IMR-90 (cell line): ENCODE measurements at regions not wholly inside any gene's neighbourhood (a gene's known extent, or its start where the extent isn't known, plus 50 kb on each side); places are given as distances from the start of the nearest gene placed in this dataset.

Experiments
- ATAC-seq: fragments of 200-7000 bp; cut with Tn5 transposase; 2 replicates; pipeline ENCODE4 v1.9.1; 2020; ENCODE audit warnings: low read depth, mild to moderate bottlenecking, moderate library complexity
- BruUV-seq: library from RNA; stranded (reverse); fragments of 400-500 nt; replicated peaks from 2 replicates; lab custom pipeline; 2021; lab: Mats Ljungman, UMichigan
- CTCF ChIA-PET: fragments of 300-600 bp; formaldehyde crosslinking; extraction: SDS; loops from one replicate; lab custom pipeline; 2021; ENCODE audit warnings: antibody characterized with exemption; lab: Yijun Ruan, JAX
- POLR2A ChIA-PET: fragments of 300-600 bp; sonication (Branson Sonifier 250); formaldehyde crosslinking; loops from one replicate; lab custom pipeline; 2022; ENCODE audit warnings: antibody characterized with exemption; ENCODE audit not compliant: unreplicated experiment; lab: Charles Lee
- DNase-seq: peaks from one replicate; pipeline ENCODE4 v3.0.0; 2013
- H2AFZ ChIP-seq: replicated peaks from 2 replicates; pipeline ENCODE3; 2013; ENCODE audit warnings: low read length, mild to moderate bottlenecking; ENCODE audit not compliant: poor library complexity
- H2AK5ac ChIP-seq: 2 replicates; pipeline ENCODE4 v1.6.1; 2013; ENCODE audit warnings: low read depth, low read length, inconsistent platforms
- H2AK9ac ChIP-seq: replicated peaks from 2 replicates; pipeline ENCODE3; 2013; ENCODE audit warnings: mild to moderate bottlenecking, low read depth, low read length, moderate library complexity; ENCODE audit not compliant: poor library complexity
- H2BK120ac ChIP-seq: 2 replicates; pipeline ENCODE4 v1.6.1; 2013; ENCODE audit warnings: low read depth, low read length, inconsistent platforms
- H2BK15ac ChIP-seq: 3 replicates; pipeline ENCODE4 v1.6.1; 2013; ENCODE audit warnings: low read depth, low read length, inconsistent platforms
- H2BK20ac ChIP-seq: 2 replicates; pipeline ENCODE4 v1.6.1; 2013; ENCODE audit warnings: low read depth, mild to moderate bottlenecking, inconsistent platforms, low read length, moderate library complexity
- H2BK5ac ChIP-seq: 2 replicates; pipeline ENCODE4 v1.6.1; 2013; ENCODE audit warnings: mild to moderate bottlenecking, low read depth, low read length, inconsistent platforms; ENCODE audit not compliant: poor library complexity, severe bottlenecking
- H3K14ac ChIP-seq: replicated peaks from 2 replicates; pipeline ENCODE4 v1.6.1; 2013; ENCODE audit warnings: low read depth, low read length, inconsistent platforms
- H3K18ac ChIP-seq: 2 replicates; pipeline ENCODE4 v1.6.1; 2013; ENCODE audit warnings: low read depth, low read length, control low read depth
- H3K23ac ChIP-seq: 2 replicates; pipeline ENCODE4 v1.6.1; 2013; ENCODE audit warnings: low read depth, low read length, inconsistent platforms
- H3K27ac ChIP-seq: 2 replicates; pipeline ENCODE4 v1.5.1; 2013; ENCODE audit warnings: mild to moderate bottlenecking, control low read depth, low read length; ENCODE audit not compliant: insufficient read depth
- H3K27me3 ChIP-seq: 2 replicates; pipeline ENCODE4 v1.6.1; 2013; ENCODE audit warnings: low read length; ENCODE audit not compliant: control insufficient read depth, insufficient read depth
- H3K36me3 ChIP-seq: 2 replicates; pipeline ENCODE4 v1.6.1; 2013; ENCODE audit warnings: low read length, mixed read lengths; ENCODE audit not compliant: control insufficient read depth, insufficient read depth
- H3K4ac ChIP-seq: 2 replicates; pipeline ENCODE4 v1.6.1; 2013; ENCODE audit warnings: low read depth, low read length, inconsistent platforms
- H3K4me1 ChIP-seq: 2 replicates; pipeline ENCODE4 v1.6.1; 2013; ENCODE audit warnings: low read length, mixed read lengths; ENCODE audit not compliant: control insufficient read depth, insufficient read depth
- H3K4me2 ChIP-seq: 2 replicates; pipeline ENCODE4 v1.6.1; 2013; ENCODE audit warnings: low read depth, mild to moderate bottlenecking, control low read depth, low read length, moderate library complexity
- H3K4me3 ChIP-seq: 2 replicates; pipeline ENCODE4 v1.5.1; 2013; ENCODE audit warnings: low read depth, mild to moderate bottlenecking, control low read depth, low read length, moderate library complexity; ENCODE audit not compliant: insufficient read depth
- H3K56ac ChIP-seq: 2 replicates; pipeline ENCODE4 v1.6.1; 2013; ENCODE audit warnings: low read length, inconsistent platforms; ENCODE audit not compliant: insufficient read depth; ENCODE audit errors: extremely low read depth
- H3K79me1 ChIP-seq, 2 experiments: 2 replicates each; pipeline ENCODE4 v1.6.1; 2013; ENCODE audit warnings: low read length in 2 of 2, inconsistent platforms in 1 of 2, low read depth in 1 of 2
- H3K9ac ChIP-seq: 2 replicates; pipeline ENCODE4 v1.6.1; 2013; ENCODE audit warnings: low read depth, low read length, control low read depth
- H3K9me1 ChIP-seq: 2 replicates; pipeline ENCODE4 v1.6.1; 2013; ENCODE audit warnings: low read length, inconsistent platforms; ENCODE audit not compliant: insufficient read depth
- H3K9me3 ChIP-seq: 2 replicates; pipeline ENCODE4 v1.6.1; 2013; ENCODE audit warnings: low read length; ENCODE audit not compliant: control insufficient read depth, insufficient read depth
- H4K20me1 ChIP-seq: 2 replicates; pipeline ENCODE4 v1.6.1; 2013; ENCODE audit warnings: low read length, inconsistent platforms; ENCODE audit not compliant: insufficient read depth
- H4K5ac ChIP-seq: 2 replicates; pipeline ENCODE4 v1.6.1; 2013; ENCODE audit warnings: mild to moderate bottlenecking, low read depth, low read length, control low read depth
- H4K8ac ChIP-seq, 2 experiments: 2 replicates each; pipeline ENCODE4 v1.6.1; 2013; ENCODE audit warnings: low read depth in 2 of 2, low read length in 2 of 2, control low read depth in 1 of 2, inconsistent platforms in 1 of 2
- H4K91ac ChIP-seq: 2 replicates; pipeline ENCODE4 v1.6.1; 2013; ENCODE audit warnings: low read depth, low read length, inconsistent platforms; ENCODE audit not compliant: insufficient read depth
- MAZ ChIP-seq: IDR thresholded peaks from 2 replicates; pipeline ENCODE4 v1.6.1; 2012; ENCODE audit warnings: low read depth, mild to moderate bottlenecking, low read length, improper control_type of control experiment, moderate library complexity, borderline replicate concordance
- whole genome bisulfite sequencing, 2 experiments: methylation state at CpG; one replicate each; pipeline versions ENCODE4 v1.1.5 to v1.1.7; 2013; ENCODE audit warnings: missing lambda C conversion rate in 2 of 2; ENCODE audit not compliant: insufficient read length in 1 of 2; ENCODE audit errors: extremely low coverage in 2 of 2; 5-methylcytosine and 5-hydroxymethylcytosine counted together
- dilution Hi-C: fragments of 300-500 bp; cut with HindIII; formaldehyde crosslinking; loops from one replicate; pipeline ENCODE4 v1.14.3; 2018; ENCODE audit warnings: low sequenced_read_pairs; ENCODE audit not compliant: unreplicated experiment
- in situ Hi-C: fragments of 300-500 bp; cut with MboI; formaldehyde crosslinking; loops from 3 replicates; pipeline ENCODE4 v1.14.3; 2019; ENCODE audit warnings: low sequenced_read_pairs, inconsistent platforms, mixed read lengths
- intact Hi-C: fragments of 100-400 bp; cut with micrococcal nuclease; formaldehyde crosslinking; loops from 2 replicates; pipeline ENCODE4 v1.10.0; 2022
- TF ChIP-seq, protein P1 (sequence below): conservative IDR thresholded peaks from 2 replicates; pipeline ENCODE4 v1.5.1; 2012; ENCODE audit warnings: mild to moderate bottlenecking, low read depth, low read length, improper control_type of control experiment
- TF ChIP-seq, protein P2 (sequence below): fragments of 150-350 bp; IDR thresholded peaks from 2 replicates; pipeline ENCODE4 v1.6.1; 2017; ENCODE audit warnings: mild to moderate bottlenecking, antibody characterized with exemption, low read length, low read depth

DNA sequence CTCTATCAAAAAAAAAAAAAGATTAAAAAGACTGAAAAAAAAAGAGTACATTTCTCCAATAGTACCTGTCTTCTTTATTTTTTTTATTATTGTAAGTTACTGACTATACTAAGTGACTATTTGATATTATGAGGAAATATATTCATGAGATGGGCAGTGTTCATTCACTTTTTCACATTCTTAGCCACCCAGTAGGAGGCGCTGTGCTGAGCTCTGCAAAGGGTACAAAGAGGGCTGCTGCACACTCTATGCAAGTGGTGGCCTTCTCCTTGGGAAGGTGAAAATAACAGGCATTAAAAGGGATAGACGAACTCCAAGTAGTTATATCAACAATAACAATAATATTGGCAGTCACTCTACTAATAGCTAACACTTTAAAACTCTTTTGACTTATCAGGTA, 1034.9 kb upstream of the FANCL start:
- Histone ChIP-seq H3K27ac (no peak overlapping the region), H4K20me1 (no peaks in the 10 kb centered on the region), H3K79me1 (no peaks in the 10 kb centered on the region), H3K9me3 (no peaks in the 10 kb centered on the region), H2AFZ (no peak overlapping the region), H3K9me1 (no peaks in the 10 kb centered on the region), H4K8ac (no peak overlapping the region), H2BK20ac (no peak overlapping the region), H3K9ac (no peak overlapping the region), H2AK9ac (no peak overlapping the region), H3K4me2 (no peak overlapping the region), H3K18ac (no peak overlapping the region), H2BK15ac (no peak overlapping the region), H3K36me3 (no peaks in the 10 kb centered on the region), H3K4me1 (no peaks in the 10 kb centered on the region), H4K5ac (no peak overlapping the region), H2BK5ac (no peak overlapping the region), H4K91ac (no peak overlapping the region), H3K4ac (no peak overlapping the region), H3K23ac (no peak overlapping the region), H3K14ac (no peak overlapping the region), H2BK120ac (no peak overlapping the region), H3K27me3 (no peaks in the 10 kb centered on the region), H3K56ac (no peak overlapping the region), H3K4me3 (no peak overlapping the region), H2AK5ac (no peak overlapping the region)
- dilution Hi-C loops: no loop called here
- intact Hi-C loops: no loop called here
- ATAC-seq (no peak), DNase-seq (no peak)
- ChIA-PET POLR2A (no interaction called here), CTCF (interaction anchor here (0.5 to 0.6 kb wide), 2 partner anchors 753 to 1429 kb away, joined by 3 to 4 read pairs; no protein-coding TSS in a partner anchor)
- in situ Hi-C loops: no loop called here
- TF ChIP-seq, protein P1, sequence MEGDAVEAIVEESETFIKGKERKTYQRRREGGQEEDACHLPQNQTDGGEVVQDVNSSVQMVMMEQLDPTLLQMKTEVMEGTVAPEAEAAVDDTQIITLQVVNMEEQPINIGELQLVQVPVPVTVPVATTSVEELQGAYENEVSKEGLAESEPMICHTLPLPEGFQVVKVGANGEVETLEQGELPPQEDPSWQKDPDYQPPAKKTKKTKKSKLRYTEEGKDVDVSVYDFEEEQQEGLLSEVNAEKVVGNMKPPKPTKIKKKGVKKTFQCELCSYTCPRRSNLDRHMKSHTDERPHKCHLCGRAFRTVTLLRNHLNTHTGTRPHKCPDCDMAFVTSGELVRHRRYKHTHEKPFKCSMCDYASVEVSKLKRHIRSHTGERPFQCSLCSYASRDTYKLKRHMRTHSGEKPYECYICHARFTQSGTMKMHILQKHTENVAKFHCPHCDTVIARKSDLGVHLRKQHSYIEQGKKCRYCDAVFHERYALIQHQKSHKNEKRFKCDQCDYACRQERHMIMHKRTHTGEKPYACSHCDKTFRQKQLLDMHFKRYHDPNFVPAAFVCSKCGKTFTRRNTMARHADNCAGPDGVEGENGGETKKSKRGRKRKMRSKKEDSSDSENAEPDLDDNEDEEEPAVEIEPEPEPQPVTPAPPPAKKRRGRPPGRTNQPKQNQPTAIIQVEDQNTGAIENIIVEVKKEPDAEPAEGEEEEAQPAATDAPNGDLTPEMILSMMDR: peak; percentile 14; the same call in 1 of the 2 replicates
- no peak for TF ChIP-seq MAZ
- TF ChIP-seq, protein P2, sequence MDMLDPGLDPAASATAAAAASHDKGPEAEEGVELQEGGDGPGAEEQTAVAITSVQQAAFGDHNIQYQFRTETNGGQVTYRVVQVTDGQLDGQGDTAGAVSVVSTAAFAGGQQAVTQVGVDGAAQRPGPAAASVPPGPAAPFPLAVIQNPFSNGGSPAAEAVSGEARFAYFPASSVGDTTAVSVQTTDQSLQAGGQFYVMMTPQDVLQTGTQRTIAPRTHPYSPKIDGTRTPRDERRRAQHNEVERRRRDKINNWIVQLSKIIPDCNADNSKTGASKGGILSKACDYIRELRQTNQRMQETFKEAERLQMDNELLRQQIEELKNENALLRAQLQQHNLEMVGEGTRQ: no peak
- BruUV-seq: no TSS peak
- WGBS, 2 experiments: no CpG with 5 or more reads among the region's 2 CpGs
